Vagina (tissue), 2 donors: ENCODE measurements at regions not wholly inside any gene's neighbourhood (a gene's known extent, or its start where the extent isn't known, plus 50 kb on each side); places are given as distances from the start of the nearest gene placed in this dataset.

Experiments used
- CTCF ChIP-seq, 3 experiments: fragments of 450-650 bp in 2 of 3; fragments of 200-600 bp in 1 of 3; sonication (generic) in 1 of 3; IDR thresholded peaks; one replicate each; pipeline ENCODE4 v1.5.1; 2017 to 2019; ENCODE audit warnings: antibody characterized with exemption in 3 of 3, mild to moderate bottlenecking in 2 of 3, moderate library complexity in 2 of 3
- POLR2AphosphoS5 ChIP-seq, 2 donors: sonication (generic); formaldehyde crosslinking; IDR thresholded peaks; one replicate each; pipeline ENCODE4 v1.9.0; 2017; ENCODE audit warnings: antibody characterized with exemption in 2 of 2, mild to moderate bottlenecking in 2 of 2, low read depth in 1 of 2; ENCODE audit not compliant: insufficient read depth in 1 of 2

GRCh38 chr10:5268743-5269142 is 72.1 kb downstream of the AKR1C4 start:
- no peak for TF ChIP-seq CTCF (IDR thresholded peaks at IDR 0.05)
- TF ChIP-seq POLR2AphosphoS5 (IDR thresholded peaks at IDR 0.05; ENCODE audit: insufficient read depth in 1 of 2, low read depth in 1 of 2), result no peak
